ENCODE measurements at regions not wholly inside any gene's neighbourhood (a gene's known extent, or its start where the extent isn't known, plus 50 kb on each side); places are given as distances from the start of the nearest gene placed in this dataset.

- TF ChIP-seq ARID2 (CRISPR knock-in tag; IDR thresholded peaks at IDR 0.05; ENCODE audit: borderline replicate concordance): no peak
Measured at GRCh38 chr3:124115279-124115678, 123.4 kb upstream of the ROPN1 start (continued).

- peaks cover 0 to 4% of the 10 kb centered on the region in 2 experiments; a peak in 1 of 5 replicates for H3K27me3 ChIP-seq (ENCODE audit: control insufficient read depth in 1 of 2, insufficient read depth in 2 of 2, low read length in 2 of 2)
- H3K27ac ChIP-seq (ENCODE audit: extremely low read length, insufficient read depth, low read length): no peak overlapping the region
- intact Hi-C loops (cut with micrococcal nuclease; ENCODE audit: unreplicated experiment): no loop called here
- no peaks in the 10 kb centered on the region for H3K9me3 ChIP-seq (ENCODE audit: low read length)
- ATAC-seq (no peak), DNase-seq (ENCODE audit: low spot score) (no peak), FAIRE-seq (no peak)
- H3K4me2 ChIP-seq (ENCODE audit: low read depth, low read length): no peak overlapping the region
- POLR2A ChIA-PET: no interaction called here
- CTCF ChIA-PET (ENCODE audit: low intra/inter-chr PET ratio, low total read pairs): no interaction called here
- in situ Hi-C loops (cut with HindIII; ENCODE audit: extremely low pct_ligation_motif_present, low pct_unique_long_range_greater_than_20kb): no loop called here
- no peak overlapping the region for H3K4me3 ChIP-seq (replicated peaks in 1 of 3; ENCODE audit: insufficient read depth in 1 of 3, low read depth in 2 of 3, low read length in 3 of 3)
- no TSS peak for BruUV-seq (replicated peaks)
- peaks cover 12% of the 10 kb centered on the region; the same call in 1 of the 2 replicates for H3K4me1 ChIP-seq (ENCODE audit: insufficient read depth, low read length)
- TF ChIP-seq ZSCAN9 (CRISPR knock-in tag; IDR thresholded peaks at IDR 0.05; ENCODE audit: borderline replicate concordance) (no peak), MBD4 (IDR thresholded peaks at IDR 0.05; ENCODE audit: borderline replicate concordance, low read length) (no peak), MED8 (CRISPR knock-in tag; IDR thresholded peaks at IDR 0.05; ENCODE audit: insufficient replicate concordance) (no peak), KMT2B (CRISPR knock-in tag; IDR thresholded peaks at IDR 0.05) (no peak), CCAR2 (optimal IDR thresholded peaks at IDR 0.05; ENCODE audit: low read depth, low read length) (no peak), HOXA5 (CRISPR knock-in tag; IDR thresholded peaks at IDR 0.05) (no peak), SNAI1 (CRISPR knock-in tag; IDR thresholded peaks at IDR 0.05; ENCODE audit: borderline replicate concordance) (no peak), GPBP1L1 (CRISPR knock-in tag; IDR thresholded peaks at IDR 0.05) (no peak), BRF2 (CRISPR knock-in tag; IDR thresholded peaks at IDR 0.05) (no peak), NFYC (CRISPR knock-in tag; IDR thresholded peaks at IDR 0.05) (no peak)
- no peaks in the 10 kb centered on the region for H4K20me1 ChIP-seq (ENCODE audit: insufficient read depth, low read length)
- H2AFZ ChIP-seq (ENCODE audit: low read length): no peak overlapping the region
- no peak overlapping the region for H3K9ac ChIP-seq (ENCODE audit: insufficient read depth, low read depth, low read length)
- no peaks in the 10 kb centered on the region for H3K79me2 ChIP-seq (ENCODE audit: insufficient read depth, low read length)
- no peaks in the 10 kb centered on the region for H3K36me3 ChIP-seq (replicated peaks in 1 of 2; ENCODE audit: control insufficient read depth in 1 of 2, insufficient read depth in 2 of 2, low read length in 2 of 2)
- 8% methylated on average over 1 of the region's 1 CpG for WGBS (ENCODE audit: low lambda C conversion rate)
Measured at GRCh38 chr3:124115956-124116355, 124.0 kb upstream of the ROPN1 start.

Measured in HepG2 (cell line).